Tibial nerve (tissue), 4 donors: ENCODE measurements at regions not wholly inside any gene's neighbourhood (a gene's known extent, or its start where the extent isn't known, plus 50 kb on each side); places are given as distances from the start of the nearest gene placed in this dataset.

Experiments used
- EP300 ChIP-seq, 2 donors: sonication (generic); formaldehyde crosslinking; IDR thresholded peaks; one replicate each; pipeline ENCODE4 v1.6.1; 2017; ENCODE audit warnings: antibody characterized with exemption in 2 of 2, mild to moderate bottlenecking in 1 of 2
- POLR2A ChIP-seq, 2 donors: fragments of 450-650 bp; IDR thresholded peaks; one replicate each; pipeline ENCODE4 v1.6.1; 2017; ENCODE audit warnings: antibody characterized with exemption in 2 of 2, mild to moderate bottlenecking in 2 of 2, moderate library complexity in 2 of 2
- TF ChIP-seq, protein P1 (sequence below), 5 experiments: fragments of 200-600 bp in 3 of 5; fragments of 450-650 bp in 2 of 5; sonication (generic) in 3 of 5; IDR thresholded peaks; one replicate each; pipeline ENCODE4 v1.5.1; 2016 to 2019; ENCODE audit warnings: antibody characterized with exemption in 5 of 5, mild to moderate bottlenecking in 3 of 5, moderate library complexity in 2 of 5

GRCh38 chr1:79551321-79551720 lies 544.8 kb upstream of the ADGRL4 start:
- TF ChIP-seq POLR2A (IDR thresholded peaks at IDR 0.05) (no peak), EP300 (IDR thresholded peaks at IDR 0.05) (no peak)
- TF ChIP-seq, protein P1, sequence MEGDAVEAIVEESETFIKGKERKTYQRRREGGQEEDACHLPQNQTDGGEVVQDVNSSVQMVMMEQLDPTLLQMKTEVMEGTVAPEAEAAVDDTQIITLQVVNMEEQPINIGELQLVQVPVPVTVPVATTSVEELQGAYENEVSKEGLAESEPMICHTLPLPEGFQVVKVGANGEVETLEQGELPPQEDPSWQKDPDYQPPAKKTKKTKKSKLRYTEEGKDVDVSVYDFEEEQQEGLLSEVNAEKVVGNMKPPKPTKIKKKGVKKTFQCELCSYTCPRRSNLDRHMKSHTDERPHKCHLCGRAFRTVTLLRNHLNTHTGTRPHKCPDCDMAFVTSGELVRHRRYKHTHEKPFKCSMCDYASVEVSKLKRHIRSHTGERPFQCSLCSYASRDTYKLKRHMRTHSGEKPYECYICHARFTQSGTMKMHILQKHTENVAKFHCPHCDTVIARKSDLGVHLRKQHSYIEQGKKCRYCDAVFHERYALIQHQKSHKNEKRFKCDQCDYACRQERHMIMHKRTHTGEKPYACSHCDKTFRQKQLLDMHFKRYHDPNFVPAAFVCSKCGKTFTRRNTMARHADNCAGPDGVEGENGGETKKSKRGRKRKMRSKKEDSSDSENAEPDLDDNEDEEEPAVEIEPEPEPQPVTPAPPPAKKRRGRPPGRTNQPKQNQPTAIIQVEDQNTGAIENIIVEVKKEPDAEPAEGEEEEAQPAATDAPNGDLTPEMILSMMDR (IDR thresholded peaks at IDR 0.05), result no peak
